HepG2 (cell line): ENCODE measurements at regions not wholly inside any gene's neighbourhood (a gene's known extent, or its start where the extent isn't known, plus 50 kb on each side); places are given as distances from the start of the nearest gene placed in this dataset.

Experiments used
- HNRNPUL1 ChIP-seq: fragments of 200-400 bp; formaldehyde crosslinking; IDR thresholded peaks from 2 replicates; pipeline ENCODE4 v1.6.1; 2017; ENCODE audit warnings: low read depth, mild to moderate bottlenecking, low read length, moderate library complexity
- ZNF33A ChIP-seq: sonication (generic); formaldehyde crosslinking; IDR thresholded peaks from 2 replicates; pipeline ENCODE4 v1.5.1; 2020; ENCODE audit warnings: missing genetic modification reagents, mild to moderate bottlenecking, moderate library complexity, borderline replicate concordance
- ZNF605 ChIP-seq: sonication (generic); formaldehyde crosslinking; IDR thresholded peaks from 2 replicates; pipeline ENCODE4 v1.8.0; 2022; ENCODE audit warnings: mild to moderate bottlenecking, missing genetic modification reagents
- TF ChIP-seq, protein P1 (sequence below): sonication (generic); formaldehyde crosslinking; IDR thresholded peaks from 2 replicates; pipeline ENCODE4 v1.5.0; 2020; ENCODE audit warnings: mild to moderate bottlenecking, missing genetic modification reagents, borderline replicate concordance
- TF ChIP-seq, protein P2 (sequence below): sonication (generic); formaldehyde crosslinking; IDR thresholded peaks from 2 replicates; pipeline ENCODE4 v1.4.0; 2020; ENCODE audit warnings: missing genetic modification reagents
- TF ChIP-seq, protein P3 (sequence below): IDR thresholded peaks from 2 replicates; pipeline ENCODE4 v1.6.1; 2016; ENCODE audit warnings: missing compliant biosample characterization, missing genetic modification reagents, borderline replicate concordance

DNA sequence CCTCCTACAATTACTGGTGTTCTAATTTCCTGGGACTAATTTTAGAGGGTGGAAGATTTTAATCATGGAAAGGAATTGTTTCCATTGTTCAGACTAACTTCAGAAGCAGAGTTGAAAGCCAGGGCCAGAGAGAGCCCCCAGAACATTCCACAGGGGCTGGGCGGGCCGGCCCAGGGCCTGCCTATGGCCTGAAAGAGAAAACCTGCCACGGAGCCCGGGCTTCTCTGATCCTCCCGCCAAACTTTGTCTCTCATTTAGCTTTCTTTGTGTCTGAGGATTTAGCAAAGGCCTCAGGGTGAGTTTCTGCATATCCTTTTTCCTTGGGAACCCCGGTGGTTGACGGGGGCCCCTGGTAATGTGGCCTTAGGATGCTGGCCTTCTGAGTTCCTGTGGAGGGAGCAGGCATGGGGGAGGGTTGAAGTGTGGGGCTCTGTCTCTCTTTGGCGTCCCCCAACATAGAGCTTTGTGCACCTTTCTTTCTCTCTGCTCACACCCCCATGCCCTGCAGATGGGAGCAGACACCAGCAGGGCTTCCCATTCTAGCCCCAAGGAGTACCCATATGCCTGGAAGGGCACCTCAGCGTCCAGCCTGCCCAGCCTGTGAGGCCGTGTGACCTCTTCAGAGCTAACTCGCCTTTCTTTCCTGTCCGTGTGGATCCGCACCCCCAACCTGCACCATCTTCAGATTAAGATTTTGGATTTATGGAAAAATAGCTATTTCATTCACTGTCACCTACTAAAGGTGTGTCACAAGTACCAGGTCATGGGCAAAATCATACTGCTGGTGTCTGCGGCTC is 539.5 kb downstream of the FGF9 start (continued):
- TF ChIP-seq, protein P1, sequence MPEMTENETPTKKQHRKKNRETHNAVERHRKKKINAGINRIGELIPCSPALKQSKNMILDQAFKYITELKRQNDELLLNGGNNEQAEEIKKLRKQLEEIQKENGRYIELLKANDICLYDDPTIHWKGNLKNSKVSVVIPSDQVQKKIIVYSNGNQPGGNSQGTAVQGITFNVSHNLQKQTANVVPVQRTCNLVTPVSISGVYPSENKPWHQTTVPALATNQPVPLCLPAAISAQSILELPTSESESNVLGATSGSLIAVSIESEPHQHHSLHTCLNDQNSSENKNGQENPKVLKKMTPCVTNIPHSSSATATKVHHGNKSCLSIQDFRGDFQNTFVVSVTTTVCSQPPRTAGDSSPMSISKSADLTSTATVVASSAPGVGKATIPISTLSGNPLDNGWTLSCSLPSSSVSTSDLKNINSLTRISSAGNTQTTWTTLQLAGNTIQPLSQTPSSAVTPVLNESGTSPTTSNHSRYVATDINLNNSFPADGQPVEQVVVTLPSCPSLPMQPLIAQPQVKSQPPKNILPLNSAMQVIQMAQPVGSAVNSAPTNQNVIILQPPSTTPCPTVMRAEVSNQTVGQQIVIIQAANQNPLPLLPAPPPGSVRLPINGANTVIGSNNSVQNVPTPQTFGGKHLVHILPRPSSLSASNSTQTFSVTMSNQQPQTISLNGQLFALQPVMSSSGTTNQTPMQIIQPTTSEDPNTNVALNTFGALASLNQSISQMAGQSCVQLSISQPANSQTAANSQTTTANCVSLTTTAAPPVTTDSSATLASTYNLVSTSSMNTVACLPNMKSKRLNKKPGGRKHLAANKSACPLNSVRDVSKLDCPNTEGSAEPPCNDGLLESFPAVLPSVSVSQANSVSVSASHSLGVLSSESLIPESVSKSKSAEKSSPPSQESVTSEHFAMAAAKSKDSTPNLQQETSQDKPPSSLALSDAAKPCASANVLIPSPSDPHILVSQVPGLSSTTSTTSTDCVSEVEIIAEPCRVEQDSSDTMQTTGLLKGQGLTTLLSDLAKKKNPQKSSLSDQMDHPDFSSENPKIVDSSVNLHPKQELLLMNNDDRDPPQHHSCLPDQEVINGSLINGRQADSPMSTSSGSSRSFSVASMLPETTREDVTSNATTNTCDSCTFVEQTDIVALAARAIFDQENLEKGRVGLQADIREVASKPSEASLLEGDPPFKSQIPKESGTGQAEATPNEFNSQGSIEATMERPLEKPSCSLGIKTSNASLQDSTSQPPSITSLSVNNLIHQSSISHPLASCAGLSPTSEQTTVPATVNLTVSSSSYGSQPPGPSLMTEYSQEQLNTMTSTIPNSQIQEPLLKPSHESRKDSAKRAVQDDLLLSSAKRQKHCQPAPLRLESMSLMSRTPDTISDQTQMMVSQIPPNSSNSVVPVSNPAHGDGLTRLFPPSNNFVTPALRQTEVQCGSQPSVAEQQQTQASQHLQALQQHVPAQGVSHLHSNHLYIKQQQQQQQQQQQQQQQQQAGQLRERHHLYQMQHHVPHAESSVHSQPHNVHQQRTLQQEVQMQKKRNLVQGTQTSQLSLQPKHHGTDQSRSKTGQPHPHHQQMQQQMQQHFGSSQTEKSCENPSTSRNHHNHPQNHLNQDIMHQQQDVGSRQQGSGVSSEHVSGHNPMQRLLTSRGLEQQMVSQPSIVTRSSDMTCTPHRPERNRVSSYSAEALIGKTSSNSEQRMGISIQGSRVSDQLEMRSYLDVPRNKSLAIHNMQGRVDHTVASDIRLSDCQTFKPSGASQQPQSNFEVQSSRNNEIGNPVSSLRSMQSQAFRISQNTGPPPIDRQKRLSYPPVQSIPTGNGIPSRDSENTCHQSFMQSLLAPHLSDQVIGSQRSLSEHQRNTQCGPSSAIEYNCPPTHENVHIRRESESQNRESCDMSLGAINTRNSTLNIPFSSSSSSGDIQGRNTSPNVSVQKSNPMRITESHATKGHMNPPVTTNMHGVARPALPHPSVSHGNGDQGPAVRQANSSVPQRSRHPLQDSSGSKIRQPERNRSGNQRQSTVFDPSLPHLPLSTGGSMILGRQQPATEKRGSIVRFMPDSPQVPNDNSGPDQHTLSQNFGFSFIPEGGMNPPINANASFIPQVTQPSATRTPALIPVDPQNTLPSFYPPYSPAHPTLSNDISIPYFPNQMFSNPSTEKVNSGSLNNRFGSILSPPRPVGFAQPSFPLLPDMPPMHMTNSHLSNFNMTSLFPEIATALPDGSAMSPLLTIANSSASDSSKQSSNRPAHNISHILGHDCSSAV (CRISPR knock-in tag), result no peak
- TF ChIP-seq, protein P2, sequence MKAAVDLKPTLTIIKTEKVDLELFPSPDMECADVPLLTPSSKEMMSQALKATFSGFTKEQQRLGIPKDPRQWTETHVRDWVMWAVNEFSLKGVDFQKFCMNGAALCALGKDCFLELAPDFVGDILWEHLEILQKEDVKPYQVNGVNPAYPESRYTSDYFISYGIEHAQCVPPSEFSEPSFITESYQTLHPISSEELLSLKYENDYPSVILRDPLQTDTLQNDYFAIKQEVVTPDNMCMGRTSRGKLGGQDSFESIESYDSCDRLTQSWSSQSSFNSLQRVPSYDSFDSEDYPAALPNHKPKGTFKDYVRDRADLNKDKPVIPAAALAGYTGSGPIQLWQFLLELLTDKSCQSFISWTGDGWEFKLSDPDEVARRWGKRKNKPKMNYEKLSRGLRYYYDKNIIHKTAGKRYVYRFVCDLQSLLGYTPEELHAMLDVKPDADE, result no peak
- TF ChIP-seq HNRNPUL1, result no peak
- TF ChIP-seq, protein P3, sequence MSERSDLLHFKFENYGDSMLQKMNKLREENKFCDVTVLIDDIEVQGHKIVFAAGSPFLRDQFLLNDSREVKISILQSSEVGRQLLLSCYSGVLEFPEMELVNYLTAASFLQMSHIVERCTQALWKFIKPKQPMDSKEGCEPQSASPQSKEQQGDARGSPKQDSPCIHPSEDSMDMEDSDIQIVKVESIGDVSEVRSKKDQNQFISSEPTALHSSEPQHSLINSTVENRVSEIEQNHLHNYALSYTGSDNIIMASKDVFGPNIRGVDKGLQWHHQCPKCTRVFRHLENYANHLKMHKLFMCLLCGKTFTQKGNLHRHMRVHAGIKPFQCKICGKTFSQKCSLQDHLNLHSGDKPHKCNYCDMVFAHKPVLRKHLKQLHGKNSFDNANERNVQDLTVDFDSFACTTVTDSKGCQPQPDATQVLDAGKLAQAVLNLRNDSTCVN (CRISPR knock-in tag), result no peak
- TF ChIP-seq ZNF33A (CRISPR knock-in tag), result no peak
- TF ChIP-seq ZNF605, result no peak
- TF ChIP-seq, all 625 proteins: peak for 0
